ENCODE measurements at regions not wholly inside any gene's neighbourhood (a gene's known extent, or its start where the extent isn't known, plus 50 kb on each side); places are given as distances from the start of the nearest gene placed in this dataset.

DNA sequence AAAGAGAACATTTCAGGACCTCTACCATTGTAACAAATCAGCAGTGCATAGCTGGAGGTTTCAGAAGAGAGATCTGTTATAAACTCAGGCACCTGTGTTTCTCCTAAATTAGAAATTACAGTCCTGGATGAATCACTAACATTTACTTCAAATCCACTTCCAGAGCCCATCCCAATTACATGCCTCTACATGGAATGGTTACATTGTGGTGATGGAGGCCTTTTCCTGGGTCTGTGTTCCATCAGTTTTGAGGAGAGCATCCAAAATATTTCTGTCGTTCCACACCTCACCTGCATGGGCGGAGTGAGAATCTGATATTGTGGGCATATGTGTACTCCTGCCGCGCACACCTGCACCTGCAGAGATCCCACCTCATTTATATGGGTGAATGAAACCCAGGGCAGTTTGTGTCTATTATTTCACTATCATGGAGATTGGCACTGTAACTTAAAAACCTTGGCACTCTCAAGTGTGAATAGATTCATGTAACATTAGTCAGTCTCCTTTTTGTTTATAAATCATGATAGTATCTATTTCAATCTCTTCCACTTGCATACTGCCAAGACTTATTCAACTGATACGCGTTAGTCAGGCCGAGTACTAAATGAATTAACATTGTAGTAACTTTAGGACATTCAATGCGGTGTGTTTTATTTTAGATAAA, 215.1 kb upstream of the FAR2 start:
- TF ChIP-seq, protein P1, sequence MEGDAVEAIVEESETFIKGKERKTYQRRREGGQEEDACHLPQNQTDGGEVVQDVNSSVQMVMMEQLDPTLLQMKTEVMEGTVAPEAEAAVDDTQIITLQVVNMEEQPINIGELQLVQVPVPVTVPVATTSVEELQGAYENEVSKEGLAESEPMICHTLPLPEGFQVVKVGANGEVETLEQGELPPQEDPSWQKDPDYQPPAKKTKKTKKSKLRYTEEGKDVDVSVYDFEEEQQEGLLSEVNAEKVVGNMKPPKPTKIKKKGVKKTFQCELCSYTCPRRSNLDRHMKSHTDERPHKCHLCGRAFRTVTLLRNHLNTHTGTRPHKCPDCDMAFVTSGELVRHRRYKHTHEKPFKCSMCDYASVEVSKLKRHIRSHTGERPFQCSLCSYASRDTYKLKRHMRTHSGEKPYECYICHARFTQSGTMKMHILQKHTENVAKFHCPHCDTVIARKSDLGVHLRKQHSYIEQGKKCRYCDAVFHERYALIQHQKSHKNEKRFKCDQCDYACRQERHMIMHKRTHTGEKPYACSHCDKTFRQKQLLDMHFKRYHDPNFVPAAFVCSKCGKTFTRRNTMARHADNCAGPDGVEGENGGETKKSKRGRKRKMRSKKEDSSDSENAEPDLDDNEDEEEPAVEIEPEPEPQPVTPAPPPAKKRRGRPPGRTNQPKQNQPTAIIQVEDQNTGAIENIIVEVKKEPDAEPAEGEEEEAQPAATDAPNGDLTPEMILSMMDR (conservative IDR thresholded peaks at IDR 0.05; ENCODE audit: low read depth, low read length), result no peak
- no peak for TF ChIP-seq EZH2 (IDR thresholded peaks at IDR 0.05; ENCODE audit: borderline replicate concordance, low read depth, low read length, poor library complexity, severe bottlenecking)
